Right lobe of liver (tissue), 4 donors: ENCODE measurements at regions not wholly inside any gene's neighbourhood (a gene's known extent, or its start where the extent isn't known, plus 50 kb on each side); places are given as distances from the start of the nearest gene placed in this dataset.

Source experiments
- CTCF ChIP-seq, 4 donors: fragments of 200-600 bp in 3 of 4; fragments of 450-650 bp in 1 of 4; IDR thresholded peaks; one replicate each; pipeline versions ENCODE4 v1.5.1 to v1.8.0; 2016 to 2022; ENCODE audit warnings: antibody characterized with exemption in 4 of 4, mild to moderate bottlenecking in 2 of 4
- POLR2A ChIP-seq: fragments of 450-650 bp; IDR thresholded peaks from one replicate; pipeline ENCODE4 v1.6.1; 2017; ENCODE audit warnings: antibody characterized with exemption, mild to moderate bottlenecking
- donor health status: DM: no; HTN: no; CAD: no.
- donor health status: DM: no; HTN: no; CAD: no.
- donor health status: DM: no; HTN: yes; CAD: no.

GRCh38 chr3:55128225-55128823, 200.5 kb upstream of the LRTM1 start:
- TF ChIP-seq CTCF (IDR thresholded peaks at IDR 0.05), result no peak
- no peak for TF ChIP-seq POLR2A
